ENCODE measurements at regions not wholly inside any gene's neighbourhood (a gene's known extent, or its start where the extent isn't known, plus 50 kb on each side); places are given as distances from the start of the nearest gene placed in this dataset.

DNA sequence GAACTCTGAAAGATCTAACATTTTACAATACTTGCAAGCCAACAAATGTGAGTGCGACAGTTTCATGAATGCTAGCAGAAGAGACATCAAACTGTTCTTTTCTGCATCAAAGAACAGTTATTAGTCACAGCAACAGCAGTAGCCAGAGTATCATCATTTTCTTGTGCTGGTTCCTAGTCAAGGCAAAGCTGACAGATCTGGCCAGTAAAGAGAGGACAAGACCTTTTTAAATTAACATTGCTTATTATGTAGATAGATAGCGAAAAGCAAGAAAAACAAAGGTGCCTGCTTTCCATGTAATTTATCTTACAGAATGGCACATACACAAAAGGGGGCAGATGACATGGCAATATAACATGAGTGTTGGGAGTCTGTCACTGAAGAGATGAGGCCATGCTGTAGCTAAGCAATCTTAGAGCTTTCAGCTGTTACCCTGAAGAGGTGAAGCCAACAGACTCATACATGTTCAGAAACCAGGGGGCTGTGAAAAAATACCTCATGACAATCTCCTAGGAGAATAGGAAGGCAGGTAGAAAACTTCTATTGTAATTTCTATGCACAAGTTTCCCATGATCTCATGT is 626.6 kb upstream of the TYRP1 start:
- DNase-seq (ENCODE audit: low read depth), result no peak
- H3K4me3 ChIP-seq (ENCODE audit: low read depth, low read length), result no peak overlapping the region
- TF ChIP-seq, protein P1, sequence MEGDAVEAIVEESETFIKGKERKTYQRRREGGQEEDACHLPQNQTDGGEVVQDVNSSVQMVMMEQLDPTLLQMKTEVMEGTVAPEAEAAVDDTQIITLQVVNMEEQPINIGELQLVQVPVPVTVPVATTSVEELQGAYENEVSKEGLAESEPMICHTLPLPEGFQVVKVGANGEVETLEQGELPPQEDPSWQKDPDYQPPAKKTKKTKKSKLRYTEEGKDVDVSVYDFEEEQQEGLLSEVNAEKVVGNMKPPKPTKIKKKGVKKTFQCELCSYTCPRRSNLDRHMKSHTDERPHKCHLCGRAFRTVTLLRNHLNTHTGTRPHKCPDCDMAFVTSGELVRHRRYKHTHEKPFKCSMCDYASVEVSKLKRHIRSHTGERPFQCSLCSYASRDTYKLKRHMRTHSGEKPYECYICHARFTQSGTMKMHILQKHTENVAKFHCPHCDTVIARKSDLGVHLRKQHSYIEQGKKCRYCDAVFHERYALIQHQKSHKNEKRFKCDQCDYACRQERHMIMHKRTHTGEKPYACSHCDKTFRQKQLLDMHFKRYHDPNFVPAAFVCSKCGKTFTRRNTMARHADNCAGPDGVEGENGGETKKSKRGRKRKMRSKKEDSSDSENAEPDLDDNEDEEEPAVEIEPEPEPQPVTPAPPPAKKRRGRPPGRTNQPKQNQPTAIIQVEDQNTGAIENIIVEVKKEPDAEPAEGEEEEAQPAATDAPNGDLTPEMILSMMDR (IDR thresholded peaks at IDR 0.05; ENCODE audit: insufficient read depth, low read depth, low read length), result no peak

- DNase-seq (ENCODE audit: low read depth), result no peak
- TF ChIP-seq, protein P1 (IDR thresholded peaks at IDR 0.05; ENCODE audit: insufficient read depth, low read depth, low read length), result no peak
- no peak overlapping the region for H3K4me3 ChIP-seq (ENCODE audit: low read depth, low read length)
These were observed 623.8 kb upstream of the TYRP1 start for GRCh38 chr9:12069366-12069765.

DNA sequence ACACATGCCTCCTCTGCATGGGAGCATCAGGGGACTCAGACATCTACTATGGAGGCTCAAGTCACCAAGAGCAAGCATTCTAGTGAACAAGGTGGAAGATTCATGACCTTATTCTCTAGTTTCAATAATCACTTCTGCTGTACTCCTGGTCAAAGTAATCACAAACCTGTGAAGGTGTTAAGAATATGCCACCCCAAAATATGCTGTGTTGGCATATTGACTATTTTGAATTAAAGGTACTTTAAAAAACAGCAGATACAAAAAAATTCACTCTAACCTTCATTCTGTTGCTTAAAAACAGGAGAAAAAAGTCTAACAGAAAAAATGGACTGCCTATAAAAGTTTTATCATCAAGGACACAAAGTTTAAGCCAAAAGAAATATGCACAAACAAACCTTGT is 607.8 kb upstream of the TYRP1 start:
- no peak for DNase-seq (ENCODE audit: low read depth)
- TF ChIP-seq, protein P1 (IDR thresholded peaks at IDR 0.05; ENCODE audit: insufficient read depth, low read depth, low read length), result no peak
- no peak overlapping the region for H3K4me3 ChIP-seq (ENCODE audit: low read depth, low read length)

GRCh38 chr9:12091865-12092527 is 601.2 kb upstream of the TYRP1 start:
- H3K4me3 ChIP-seq (ENCODE audit: low read depth, low read length), result no peak overlapping the region
- TF ChIP-seq, protein P1 (IDR thresholded peaks at IDR 0.05; ENCODE audit: insufficient read depth, low read depth, low read length), result no peak
- no peak for DNase-seq (ENCODE audit: low read depth)

- TF ChIP-seq, protein P1 (IDR thresholded peaks at IDR 0.05; ENCODE audit: insufficient read depth, low read depth, low read length), result no peak
- no peak overlapping the region for H3K4me3 ChIP-seq (ENCODE audit: low read depth, low read length)
- DNase-seq (ENCODE audit: low read depth), result no peak
These were observed 599.1 kb upstream of the TYRP1 start for GRCh38 chr9:12094046-12094445.

DNA sequence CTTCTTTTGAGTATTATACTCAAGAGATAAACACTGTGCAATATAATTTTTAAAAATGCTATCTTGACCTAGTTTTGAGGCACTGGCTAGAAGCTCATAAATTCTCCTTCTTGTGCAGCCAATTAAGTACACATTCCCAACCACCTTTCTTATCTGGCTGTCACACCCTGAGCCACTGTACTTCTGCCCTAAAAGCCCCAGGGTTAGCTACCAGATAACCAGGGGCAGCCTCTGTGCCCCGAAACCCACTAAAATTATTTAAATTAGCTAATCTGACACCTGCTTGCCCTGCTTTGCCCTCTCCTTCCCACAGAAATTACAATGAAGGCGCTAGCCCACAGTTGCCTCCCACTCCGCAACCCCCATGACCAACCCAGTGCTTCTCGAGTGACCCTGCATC is 597.3 kb upstream of the TYRP1 start:
- TF ChIP-seq, protein P1 (IDR thresholded peaks at IDR 0.05; ENCODE audit: insufficient read depth, low read depth, low read length), result no peak
- no peak for DNase-seq (ENCODE audit: low read depth)
- H3K4me3 ChIP-seq (ENCODE audit: low read depth, low read length), result no peak overlapping the region

GRCh38 chr9:12133416-12133815 is 559.8 kb upstream of the TYRP1 start:
- TF ChIP-seq, protein P1 (IDR thresholded peaks at IDR 0.05; ENCODE audit: insufficient read depth, low read depth, low read length), result no peak

More at GRCh38 chr9:12133416-12133815, 559.8 kb upstream of the TYRP1 start:
- no peak overlapping the region for H3K4me3 ChIP-seq (ENCODE audit: low read depth, low read length)
- DNase-seq (ENCODE audit: low read depth), result no peak
